Ascending aorta (tissue), 2 donors: ENCODE measurements at regions not wholly inside any gene's neighbourhood (a gene's known extent, or its start where the extent isn't known, plus 50 kb on each side); places are given as distances from the start of the nearest gene placed in this dataset.

ENCODE experiments used
- DNase-seq, 2 donors: peaks; one replicate each; pipeline ENCODE4 v3.0.0-alpha.2; 2019; ENCODE audit warnings: low spot score in 2 of 2
- H3K27ac ChIP-seq, 2 donors: fragments of 200-600 bp; sonication (generic); one replicate each; pipeline ENCODE4 v1.5.1; 2016 to 2017; ENCODE audit warnings: mild to moderate bottlenecking in 1 of 2
- H3K27me3 ChIP-seq: fragments of 200-600 bp; sonication (generic); one replicate; pipeline ENCODE4 v1.5.1; 2017
- H3K36me3 ChIP-seq, 2 donors: fragments of 200-600 bp; sonication (generic); one replicate each; pipeline ENCODE4 v1.5.1; 2016
- H3K4me1 ChIP-seq, 2 donors: fragments of 200-600 bp; sonication (generic); one replicate each; pipeline ENCODE4 v1.5.1; 2016 to 2017; ENCODE audit warnings: mild to moderate bottlenecking in 1 of 2
- H3K4me3 ChIP-seq, 2 donors: fragments of 200-600 bp; sonication (generic); one replicate each; pipeline ENCODE4 v1.5.1; 2016 to 2017; ENCODE audit warnings: mild to moderate bottlenecking in 1 of 2
- H3K9me3 ChIP-seq, 2 donors: fragments of 200-600 bp; sonication (generic); one replicate each; pipeline ENCODE4 v1.5.1; 2016
- intact Hi-C: fragments of 100-400 bp; cut with DNase I; formaldehyde crosslinking; loops from one replicate; pipeline ENCODE4 v1.15.1; 2023
- TF ChIP-seq, protein P1 (sequence below), 3 experiments: fragments of 200-600 bp in 2 of 3; fragments of 450-650 bp in 1 of 3; sonication (generic) in 2 of 3; IDR thresholded peaks; one replicate each; pipeline ENCODE4 v1.5.1; 2016 to 2019; ENCODE audit warnings: antibody characterized with exemption in 3 of 3, mild to moderate bottlenecking in 1 of 3, moderate library complexity in 1 of 3

DNA sequence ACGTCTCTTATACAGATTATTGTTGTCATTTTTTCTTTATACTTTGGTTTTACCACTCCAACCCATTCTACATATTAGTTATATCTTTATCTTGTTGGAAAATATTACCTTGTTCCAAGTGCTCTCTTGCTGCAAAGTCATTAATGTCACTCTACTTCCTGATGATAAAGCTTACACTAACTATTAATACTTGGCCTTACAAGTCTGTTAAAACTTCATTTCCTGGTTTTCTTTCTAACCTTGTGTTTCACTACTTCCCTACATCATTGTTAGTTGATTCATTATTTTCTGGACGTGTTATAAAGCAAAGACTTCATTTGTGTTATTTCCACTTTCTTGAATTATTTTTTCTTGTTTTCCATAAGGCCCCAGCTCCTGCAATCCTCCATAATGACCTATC lies 382.6 kb upstream of the CDH20 start:
- Histone ChIP-seq H3K9me3 (no peaks in the 10 kb centered on the region), H3K4me1 (no peaks in the 10 kb centered on the region), H3K4me3 (no peak overlapping the region), H3K36me3 (no peaks in the 10 kb centered on the region), H3K27ac (no peak overlapping the region), H3K27me3 (no peaks in the 10 kb centered on the region)
- intact Hi-C loops, result no loop called here
- TF ChIP-seq, protein P1, sequence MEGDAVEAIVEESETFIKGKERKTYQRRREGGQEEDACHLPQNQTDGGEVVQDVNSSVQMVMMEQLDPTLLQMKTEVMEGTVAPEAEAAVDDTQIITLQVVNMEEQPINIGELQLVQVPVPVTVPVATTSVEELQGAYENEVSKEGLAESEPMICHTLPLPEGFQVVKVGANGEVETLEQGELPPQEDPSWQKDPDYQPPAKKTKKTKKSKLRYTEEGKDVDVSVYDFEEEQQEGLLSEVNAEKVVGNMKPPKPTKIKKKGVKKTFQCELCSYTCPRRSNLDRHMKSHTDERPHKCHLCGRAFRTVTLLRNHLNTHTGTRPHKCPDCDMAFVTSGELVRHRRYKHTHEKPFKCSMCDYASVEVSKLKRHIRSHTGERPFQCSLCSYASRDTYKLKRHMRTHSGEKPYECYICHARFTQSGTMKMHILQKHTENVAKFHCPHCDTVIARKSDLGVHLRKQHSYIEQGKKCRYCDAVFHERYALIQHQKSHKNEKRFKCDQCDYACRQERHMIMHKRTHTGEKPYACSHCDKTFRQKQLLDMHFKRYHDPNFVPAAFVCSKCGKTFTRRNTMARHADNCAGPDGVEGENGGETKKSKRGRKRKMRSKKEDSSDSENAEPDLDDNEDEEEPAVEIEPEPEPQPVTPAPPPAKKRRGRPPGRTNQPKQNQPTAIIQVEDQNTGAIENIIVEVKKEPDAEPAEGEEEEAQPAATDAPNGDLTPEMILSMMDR (IDR thresholded peaks at IDR 0.05), result no peak
- no peak for DNase-seq

DNA sequence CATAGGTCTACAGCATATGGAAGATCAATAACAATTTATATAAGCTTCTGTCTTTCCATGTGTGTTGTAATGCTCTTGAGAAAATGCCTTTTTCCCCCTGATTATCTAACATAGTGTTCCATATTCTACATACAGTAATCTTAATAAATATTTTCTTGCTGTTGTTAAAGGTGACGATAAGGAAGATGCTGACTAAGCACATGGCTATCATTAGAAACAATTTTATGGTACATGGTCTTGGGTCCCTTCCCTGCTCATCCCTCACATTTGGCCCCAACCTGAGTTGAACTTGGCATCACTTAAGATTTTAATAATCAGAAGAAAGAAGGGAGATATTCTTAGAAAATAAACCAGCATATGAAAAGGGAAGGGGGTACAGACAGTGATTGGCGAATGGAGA lies 382.1 kb upstream of the CDH20 start:
- no peaks in the 10 kb centered on the region for H3K27me3 ChIP-seq
- no peak overlapping the region for H3K27ac ChIP-seq
- TF ChIP-seq, protein P1 (IDR thresholded peaks at IDR 0.05), result no peak

DNA sequence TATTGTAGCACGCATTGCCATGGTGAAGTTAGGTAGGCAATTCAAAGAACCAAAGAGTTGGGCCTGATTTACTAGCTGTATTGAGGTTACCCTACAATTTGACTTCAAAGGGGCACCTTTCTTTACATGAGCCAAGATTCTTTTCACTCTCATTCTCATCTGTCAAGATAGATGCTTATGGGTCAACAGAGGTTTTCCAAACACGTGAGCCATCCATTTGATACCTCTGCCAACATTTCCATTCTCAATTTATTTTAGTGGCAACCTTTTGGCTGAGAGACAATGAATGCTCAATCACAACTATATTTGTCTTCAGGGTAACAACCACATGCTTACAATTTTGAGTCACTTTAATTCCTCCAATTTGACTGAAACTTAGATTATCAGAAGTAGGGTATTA lies 370.6 kb upstream of the CDH20 start:
- TF ChIP-seq, protein P1 (IDR thresholded peaks at IDR 0.05), result no peak

More for the DNA sequence above, 382.1 kb upstream of the CDH20 start:
- Histone ChIP-seq H3K4me1 (no peaks in the 10 kb centered on the region), H3K4me3 (no peak overlapping the region), H3K9me3 (no peaks in the 10 kb centered on the region), H3K36me3 (no peaks in the 10 kb centered on the region)
- DNase-seq, result no peak
- intact Hi-C loops, result no loop called here

DNA sequence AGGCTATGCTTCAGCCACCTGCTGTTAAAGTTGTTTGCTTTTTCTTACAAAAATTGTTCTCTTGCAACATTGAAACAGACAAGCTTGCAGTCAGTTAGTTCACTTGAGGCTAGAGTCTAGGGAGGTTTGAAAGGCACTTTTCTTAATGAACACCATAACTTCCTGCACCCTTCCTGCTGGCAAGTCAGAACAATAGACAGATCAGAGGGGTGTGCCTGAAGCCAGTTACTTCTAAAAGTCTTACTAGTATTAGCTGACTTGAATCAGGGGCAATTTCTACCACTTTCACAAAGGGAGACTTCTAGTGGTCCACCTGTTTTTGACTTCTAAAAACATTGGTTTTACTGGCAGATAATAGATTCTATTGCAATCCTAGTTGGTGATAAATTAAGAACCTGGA lies 367.4 kb upstream of the CDH20 start:
- Histone ChIP-seq H3K36me3 (no peaks in the 10 kb centered on the region), H3K27ac (no peak overlapping the region), H3K4me1 (no peaks in the 10 kb centered on the region), H3K27me3 (no peaks in the 10 kb centered on the region), H3K4me3 (no peak overlapping the region), H3K9me3 (peaks cover 0 to 3% of the 10 kb centered on the region in 2 donors)
- intact Hi-C loops, result no loop called here
- no peak for DNase-seq
- TF ChIP-seq, protein P1 (IDR thresholded peaks at IDR 0.05), result no peak

More for the DNA sequence above, 370.6 kb upstream of the CDH20 start:
- no peak overlapping the region for H3K27ac ChIP-seq
- no peaks in the 10 kb centered on the region for H3K36me3 ChIP-seq
- H3K4me3 ChIP-seq, result no peak overlapping the region
- DNase-seq, result no peak
- H3K27me3 ChIP-seq, result no peaks in the 10 kb centered on the region
- peaks cover 0 to 3% of the 10 kb centered on the region in 2 donors for H3K9me3 ChIP-seq
- no peaks in the 10 kb centered on the region for H3K4me1 ChIP-seq
- intact Hi-C loops, result no loop called here

DNA sequence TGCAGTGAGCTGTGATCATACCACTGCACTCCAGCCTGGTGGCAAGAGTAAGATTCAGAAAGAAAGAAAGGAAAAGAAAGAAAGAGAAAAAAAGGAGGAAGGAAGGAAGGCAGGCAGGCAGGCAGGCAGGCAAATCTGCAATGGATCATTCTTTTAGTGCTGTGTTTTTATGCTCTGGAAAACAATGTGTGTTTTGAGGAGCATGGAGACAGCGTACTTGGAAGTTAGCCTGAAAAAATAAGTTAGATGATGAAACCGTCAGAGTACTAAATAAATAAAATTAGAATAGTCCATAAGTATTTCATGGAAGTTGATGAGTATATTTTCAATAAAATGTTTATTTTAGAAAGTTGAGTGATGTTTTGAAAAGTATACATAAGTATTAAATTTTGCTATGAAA lies 366.4 kb upstream of the CDH20 start:
- Histone ChIP-seq H3K27ac (no peak overlapping the region), H3K4me3 (no peak overlapping the region), H3K27me3 (no peaks in the 10 kb centered on the region), H3K9me3 (peaks cover 0 to 3% of the 10 kb centered on the region in 2 donors), H3K36me3 (no peaks in the 10 kb centered on the region), H3K4me1 (no peaks in the 10 kb centered on the region)
- intact Hi-C loops, result no loop called here
- TF ChIP-seq, protein P1 (IDR thresholded peaks at IDR 0.05), result no peak
- no peak for DNase-seq

DNA sequence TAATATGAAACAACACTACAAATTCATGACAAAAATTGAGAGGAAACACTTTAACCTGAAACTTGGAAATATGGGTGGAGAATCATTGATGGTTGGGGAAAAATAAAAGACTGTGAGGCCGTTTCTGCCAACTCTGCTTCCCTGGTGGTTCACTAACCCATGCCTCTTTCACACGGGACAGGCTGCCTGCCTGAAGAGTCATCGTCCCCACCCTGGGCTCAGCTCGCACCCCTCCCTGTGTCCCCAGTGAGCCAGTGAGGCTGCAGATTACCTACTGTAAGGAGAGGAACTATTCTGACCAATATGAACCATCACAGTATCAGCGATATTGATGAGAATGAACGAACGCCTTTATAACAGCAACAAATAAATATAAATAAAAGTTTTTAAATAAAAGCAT lies 357.8 kb upstream of the CDH20 start:
- intact Hi-C loops, result no loop called here
- Histone ChIP-seq H3K4me1 (peaks cover 0 to 16% of the 10 kb centered on the region in 2 donors), H3K4me3 (no peak overlapping the region), H3K27ac (no peak overlapping the region), H3K36me3 (no peaks in the 10 kb centered on the region), H3K9me3 (no peaks in the 10 kb centered on the region), H3K27me3 (no peaks in the 10 kb centered on the region)
- TF ChIP-seq, protein P1 (IDR thresholded peaks at IDR 0.05), result no peak
- DNase-seq, result no peak
